ENCODE measurements at regions not wholly inside any gene's neighbourhood (a gene's known extent, or its start where the extent isn't known, plus 50 kb on each side); places are given as distances from the start of the nearest gene placed in this dataset.

DNA sequence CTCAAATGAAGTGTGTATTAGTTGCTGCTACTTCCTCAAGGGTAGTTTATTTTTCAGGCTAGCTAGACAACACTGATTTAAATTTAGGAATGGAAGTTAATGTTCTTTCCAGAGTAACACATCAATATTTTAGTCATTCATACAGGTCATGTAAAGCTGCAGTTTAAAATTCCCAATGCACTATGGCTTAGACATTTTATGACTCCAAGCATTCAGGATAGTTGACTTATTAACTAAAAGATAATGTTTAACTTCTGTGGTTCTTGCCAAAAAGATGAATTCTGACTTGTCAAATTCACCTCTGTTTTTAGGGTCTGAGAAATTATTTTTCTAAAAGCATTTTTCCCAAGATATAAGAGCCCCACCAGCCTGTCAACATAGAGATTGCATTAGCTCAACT lies 131.9 kb downstream of the TFPI2 start:
- TF ChIP-seq, protein P1, sequence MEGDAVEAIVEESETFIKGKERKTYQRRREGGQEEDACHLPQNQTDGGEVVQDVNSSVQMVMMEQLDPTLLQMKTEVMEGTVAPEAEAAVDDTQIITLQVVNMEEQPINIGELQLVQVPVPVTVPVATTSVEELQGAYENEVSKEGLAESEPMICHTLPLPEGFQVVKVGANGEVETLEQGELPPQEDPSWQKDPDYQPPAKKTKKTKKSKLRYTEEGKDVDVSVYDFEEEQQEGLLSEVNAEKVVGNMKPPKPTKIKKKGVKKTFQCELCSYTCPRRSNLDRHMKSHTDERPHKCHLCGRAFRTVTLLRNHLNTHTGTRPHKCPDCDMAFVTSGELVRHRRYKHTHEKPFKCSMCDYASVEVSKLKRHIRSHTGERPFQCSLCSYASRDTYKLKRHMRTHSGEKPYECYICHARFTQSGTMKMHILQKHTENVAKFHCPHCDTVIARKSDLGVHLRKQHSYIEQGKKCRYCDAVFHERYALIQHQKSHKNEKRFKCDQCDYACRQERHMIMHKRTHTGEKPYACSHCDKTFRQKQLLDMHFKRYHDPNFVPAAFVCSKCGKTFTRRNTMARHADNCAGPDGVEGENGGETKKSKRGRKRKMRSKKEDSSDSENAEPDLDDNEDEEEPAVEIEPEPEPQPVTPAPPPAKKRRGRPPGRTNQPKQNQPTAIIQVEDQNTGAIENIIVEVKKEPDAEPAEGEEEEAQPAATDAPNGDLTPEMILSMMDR (IDR thresholded peaks at IDR 0.05), result no peak
- no peak for TF ChIP-seq ZFX (IDR thresholded peaks at IDR 0.05; ENCODE audit: borderline replicate concordance)

Data from 22Rv1 (cell line).